ENCODE measurements at regions not wholly inside any gene's neighbourhood (a gene's known extent, or its start where the extent isn't known, plus 50 kb on each side); places are given as distances from the start of the nearest gene placed in this dataset.

DNA sequence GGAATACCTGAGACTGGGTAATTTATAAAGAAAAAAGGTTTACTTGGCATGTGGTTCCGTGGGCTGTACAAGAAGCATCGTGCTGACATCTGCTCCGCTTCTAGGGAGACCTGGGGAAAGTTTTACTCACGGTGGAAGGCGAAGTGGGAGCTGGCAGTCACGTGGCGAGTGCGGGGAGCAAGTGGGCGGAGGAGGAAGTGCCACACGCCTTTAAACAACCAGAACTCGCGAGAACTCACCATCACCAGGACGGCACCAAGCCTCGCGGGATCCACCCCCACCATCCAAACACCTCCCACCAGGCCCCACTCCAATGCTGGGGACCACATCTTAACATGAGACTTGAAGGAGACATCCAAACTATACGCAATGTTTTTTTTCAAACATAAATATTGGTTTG lies 406.2 kb upstream of the IRX4 start (continued):
- TF ChIP-seq, protein P1, sequence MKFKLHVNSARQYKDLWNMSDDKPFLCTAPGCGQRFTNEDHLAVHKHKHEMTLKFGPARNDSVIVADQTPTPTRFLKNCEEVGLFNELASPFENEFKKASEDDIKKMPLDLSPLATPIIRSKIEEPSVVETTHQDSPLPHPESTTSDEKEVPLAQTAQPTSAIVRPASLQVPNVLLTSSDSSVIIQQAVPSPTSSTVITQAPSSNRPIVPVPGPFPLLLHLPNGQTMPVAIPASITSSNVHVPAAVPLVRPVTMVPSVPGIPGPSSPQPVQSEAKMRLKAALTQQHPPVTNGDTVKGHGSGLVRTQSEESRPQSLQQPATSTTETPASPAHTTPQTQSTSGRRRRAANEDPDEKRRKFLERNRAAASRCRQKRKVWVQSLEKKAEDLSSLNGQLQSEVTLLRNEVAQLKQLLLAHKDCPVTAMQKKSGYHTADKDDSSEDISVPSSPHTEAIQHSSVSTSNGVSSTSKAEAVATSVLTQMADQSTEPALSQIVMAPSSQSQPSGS (IDR thresholded peaks at IDR 0.05; ENCODE audit: low read length), result no peak
- no peak for TF ChIP-seq SP1 (IDR thresholded peaks at IDR 0.05; ENCODE audit: low read depth, low read length)
- no peak for TF ChIP-seq MAFK (IDR thresholded peaks at IDR 0.05; ENCODE audit: low read depth, low read length)
- no peak for TF ChIP-seq EP300 (IDR thresholded peaks at IDR 0.05; ENCODE audit: borderline replicate concordance in 1 of 2, low read depth in 2 of 2, low read length in 2 of 2)
- TF ChIP-seq ZNF274 (IDR thresholded peaks at IDR 0.05; ENCODE audit: borderline replicate concordance, extremely low read depth, low read length), result no peak
- TF ChIP-seq NRF1 (IDR thresholded peaks at IDR 0.05; ENCODE audit: low read depth, low read length), result no peak
- TF ChIP-seq KDM4A (IDR thresholded peaks at IDR 0.05; ENCODE audit: low read depth, low read length, severe bottlenecking), result no peak
- TF ChIP-seq POU5F1 (IDR thresholded peaks at IDR 0.05; ENCODE audit: low read depth, low read length), result no peak
- no peak for TF ChIP-seq CEBPB (IDR thresholded peaks at IDR 0.05; ENCODE audit: low read depth, low read length)

Data from H1 (cell line).